Stimulated activated memory B cell treated with anti-CD40 and anti-IgM and Interleukin-4, amounts not matched to agents 10 μg/mL and 1 μg/mL and 100 μg/mL, for 72 hours (primary cell): ENCODE measurements at regions not wholly inside any gene's neighbourhood (a gene's known extent, or its start where the extent isn't known, plus 50 kb on each side); places are given as distances from the start of the nearest gene placed in this dataset.
"Not testable (repeated sequence)": the region's sequence is repeated elsewhere in the genome, so short reads cannot be mapped to it uniquely, and the experiment has no call there.

Experiments
- ATAC-seq: fragments of 150-1000 bp; cut with Tn5 transposase; 2 replicates; pipeline ENCODE4 v1.10.0; 2021
- H3K27ac Mint-ChIP-seq: one replicate; pipeline ENCODE4 v1.8.0; 2022; ENCODE audit warnings: mild to moderate bottlenecking, mixed read lengths
- H3K27me3 Mint-ChIP-seq: one replicate; pipeline ENCODE4 v1.8.0; 2022; ENCODE audit warnings: mixed read lengths
- H3K36me3 Mint-ChIP-seq: one replicate; pipeline ENCODE4 v1.8.0; 2022; ENCODE audit warnings: mixed read lengths
- H3K4me1 Mint-ChIP-seq: one replicate; pipeline ENCODE4 v1.8.0; 2022; ENCODE audit warnings: mixed read lengths
- H3K4me3 Mint-ChIP-seq: one replicate; pipeline ENCODE4 v1.8.0; 2022; ENCODE audit warnings: mild to moderate bottlenecking, moderate library complexity, mixed read lengths
- H3K9me3 Mint-ChIP-seq: one replicate; pipeline ENCODE4 v1.8.0; 2022; ENCODE audit warnings: mixed read lengths

DNA sequence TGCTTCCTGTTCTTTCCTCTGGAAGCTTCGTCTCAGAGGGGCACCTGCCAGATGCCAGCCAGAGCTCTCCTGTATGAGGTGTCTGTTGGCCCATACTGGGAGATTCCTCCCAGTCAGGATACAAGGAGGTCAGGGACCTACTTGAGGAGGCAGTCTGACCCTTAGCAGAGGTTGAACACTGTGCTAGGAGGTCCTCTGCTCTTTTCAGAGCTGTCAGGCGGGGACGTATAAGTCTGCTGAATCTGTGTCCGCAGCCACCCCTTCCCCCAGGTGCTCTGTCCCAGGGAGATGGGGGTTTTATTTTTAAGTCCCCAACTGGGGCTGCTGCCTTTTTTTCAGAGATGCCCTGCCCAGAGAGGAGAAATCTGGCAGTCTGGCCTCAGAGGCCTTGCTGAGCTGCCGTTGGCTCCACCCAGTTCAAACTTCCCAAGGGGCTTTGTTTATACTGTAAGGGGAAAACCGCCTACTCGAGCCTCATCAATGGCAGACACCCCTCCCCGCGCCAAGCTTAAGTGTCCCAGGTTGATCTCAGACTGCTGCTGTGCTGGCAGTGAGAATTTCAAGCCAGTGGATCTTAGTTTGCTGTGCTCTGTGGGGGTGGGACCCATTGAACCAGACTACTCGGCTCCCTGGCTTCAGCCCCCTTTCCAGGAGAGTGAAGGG, 326.7 kb downstream of the BCKDHB start:
- no peak overlapping the region for H3K27ac Mint-ChIP-seq
- H3K4me1 Mint-ChIP-seq, result no peaks in the 10 kb centered on the region
- no peaks in the 10 kb centered on the region for H3K27me3 Mint-ChIP-seq
- peaks cover 19% of the 10 kb centered on the region for H3K9me3 Mint-ChIP-seq
- peaks cover 11% of the 10 kb centered on the region for H3K36me3 Mint-ChIP-seq
- ATAC-seq, result no peak
- no peak overlapping the region for H3K4me3 Mint-ChIP-seq

- H3K27me3 Mint-ChIP-seq, result no peaks in the 10 kb centered on the region
- H3K4me3 Mint-ChIP-seq, result no peak overlapping the region
- peaks cover 27% of the 10 kb centered on the region for H3K9me3 Mint-ChIP-seq
- H3K27ac Mint-ChIP-seq, result no peak overlapping the region
- H3K36me3 Mint-ChIP-seq, result peaks cover 28% of the 10 kb centered on the region
- ATAC-seq, result no peak
- H3K4me1 Mint-ChIP-seq, result no peaks in the 10 kb centered on the region
These were observed 318.8 kb downstream of the BCKDHB start for GRCh38 chr6:80425089-80425823.

- ATAC-seq, result no peak
- Mint-ChIP-seq H3K9me3 (peaks cover 29% of the 10 kb centered on the region), H3K4me1 (no peaks in the 10 kb centered on the region), H3K27ac (no peak overlapping the region), H3K27me3 (no peaks in the 10 kb centered on the region), H3K4me3 (no peak overlapping the region), H3K36me3 (peaks cover 38% of the 10 kb centered on the region)
These were observed 305.0 kb downstream of the BCKDHB start for GRCh38 chr6:80411486-80411885.

- not testable (repeated sequence) for H3K4me1 Mint-ChIP-seq, ATAC-seq, H3K27ac Mint-ChIP-seq, H3K27me3 Mint-ChIP-seq, H3K4me3 Mint-ChIP-seq
- Mint-ChIP-seq H3K9me3 (peaks cover 22% of the 10 kb centered on the region), H3K36me3 (peaks cover 24% of the 10 kb centered on the region)
These were observed 301.5 kb downstream of the BCKDHB start for GRCh38 chr6:80407976-80408375.

DNA sequence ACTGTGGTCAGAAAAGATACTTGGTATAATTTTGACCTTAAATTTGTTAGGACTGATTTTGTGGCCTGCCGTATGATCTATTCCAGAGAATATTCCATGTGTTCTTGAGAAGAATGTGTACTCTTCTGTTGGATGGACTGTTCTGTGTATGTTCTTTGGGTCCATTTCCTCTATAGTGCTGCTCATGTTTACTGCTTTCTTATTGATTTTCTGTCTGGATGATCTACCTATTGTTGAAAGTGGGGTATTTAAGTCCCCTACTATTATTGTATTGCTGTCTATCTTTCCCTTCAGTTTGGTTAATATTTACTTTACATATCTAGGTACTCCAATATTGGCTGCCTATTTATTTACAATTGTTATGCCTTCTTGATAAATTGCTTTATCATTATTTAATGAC, 298.4 kb downstream of the BCKDHB start:
- H3K4me1 Mint-ChIP-seq, result peaks cover 9% of the 10 kb centered on the region
- no peak overlapping the region for H3K4me3 Mint-ChIP-seq
- peaks cover 23% of the 10 kb centered on the region for H3K9me3 Mint-ChIP-seq
- peaks cover 12% of the 10 kb centered on the region for H3K36me3 Mint-ChIP-seq
- no peak for ATAC-seq
- H3K27me3 Mint-ChIP-seq, result no peaks in the 10 kb centered on the region
- no peak overlapping the region for H3K27ac Mint-ChIP-seq

- no peak for ATAC-seq
- H3K27me3 Mint-ChIP-seq, result no peaks in the 10 kb centered on the region
- peaks cover 1% of the 10 kb centered on the region for H3K36me3 Mint-ChIP-seq
- H3K4me1 Mint-ChIP-seq, result peaks cover 9% of the 10 kb centered on the region
- H3K27ac Mint-ChIP-seq, result no peak overlapping the region
- peaks cover 20% of the 10 kb centered on the region for H3K9me3 Mint-ChIP-seq
- no peak overlapping the region for H3K4me3 Mint-ChIP-seq
These were observed 296.9 kb downstream of the BCKDHB start for GRCh38 chr6:80403365-80403764.

DNA sequence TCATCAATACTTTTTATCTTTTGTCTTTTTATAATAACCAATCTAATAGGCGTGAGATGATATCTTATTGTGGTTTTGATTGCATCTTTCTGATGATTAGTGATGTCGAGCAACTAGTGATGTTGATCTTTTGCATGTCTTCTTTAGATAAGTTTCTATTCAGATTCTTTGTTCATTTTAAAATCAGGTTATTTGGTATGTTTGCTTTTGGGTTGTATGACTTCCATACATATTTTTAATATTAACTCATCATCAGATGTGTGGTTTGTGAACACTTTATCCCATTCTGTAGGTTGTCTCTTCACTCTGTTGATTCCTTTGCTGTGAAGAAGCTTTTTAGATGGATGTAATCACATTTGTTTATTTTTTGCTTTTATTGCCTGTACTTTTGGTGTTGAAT, 295.8 kb downstream of the BCKDHB start:
- no peak overlapping the region for H3K27ac Mint-ChIP-seq
- no peaks in the 10 kb centered on the region for H3K27me3 Mint-ChIP-seq
- peaks cover 9% of the 10 kb centered on the region for H3K4me1 Mint-ChIP-seq
- ATAC-seq, result no peak
- peaks cover 6% of the 10 kb centered on the region for H3K36me3 Mint-ChIP-seq
- peaks cover 20% of the 10 kb centered on the region for H3K9me3 Mint-ChIP-seq
- H3K4me3 Mint-ChIP-seq, result no peak overlapping the region
